ENCODE measurements at regions not wholly inside any gene's neighbourhood (a gene's known extent, or its start where the extent isn't known, plus 50 kb on each side); places are given as distances from the start of the nearest gene placed in this dataset.
"Not testable (repeated sequence)": the region's sequence is repeated elsewhere in the genome, so short reads cannot be mapped to it uniquely, and the experiment has no call there.

DNA sequence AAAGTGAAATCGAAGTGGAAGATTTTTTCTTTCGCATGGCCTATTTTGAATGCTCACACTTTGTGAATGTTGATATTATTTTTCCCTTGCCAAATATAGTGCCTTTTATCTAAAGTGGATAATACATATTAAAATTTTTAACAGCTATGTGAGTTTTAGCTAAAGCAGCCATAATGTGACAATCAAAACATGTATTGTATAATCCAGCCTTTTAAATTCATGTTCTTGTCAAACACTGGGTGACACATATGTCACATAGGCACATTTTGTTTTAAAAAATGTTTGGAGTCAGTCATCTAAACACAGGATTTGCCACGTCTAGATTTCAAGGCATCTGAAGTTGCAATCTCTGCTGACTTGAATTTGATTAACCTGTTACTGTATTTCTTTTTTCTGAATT is 1256.6 kb downstream of the SLITRK1 start:
- in situ Hi-C loops (cut with HindIII; ENCODE audit: low pct_unique_long_range_greater_than_20kb, low sequenced_read_pairs) = no loop called here
- no peak for DNase-seq (ENCODE audit: low read depth, low spot score)

DNA sequence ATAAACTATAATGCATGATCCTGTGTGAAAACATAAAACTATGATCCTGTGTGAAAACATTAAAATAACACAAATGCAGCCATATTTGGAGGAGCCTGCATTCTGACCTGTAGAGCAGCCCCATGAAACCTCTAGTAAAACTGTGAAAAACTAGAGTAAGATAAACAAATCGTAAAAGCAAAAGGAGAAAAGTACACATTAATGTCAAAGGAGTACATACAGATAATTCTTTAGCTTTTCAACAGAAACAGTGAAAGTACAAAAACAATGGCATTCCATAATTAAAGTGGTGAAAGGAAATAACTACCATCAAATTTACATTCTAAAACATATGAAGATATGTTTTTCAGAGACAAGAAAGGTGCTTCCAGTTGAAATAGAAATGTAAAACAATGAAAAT is 1267.2 kb downstream of the SLITRK1 start:
- no peak for DNase-seq (ENCODE audit: low read depth, low spot score)
- in situ Hi-C loops (cut with HindIII; ENCODE audit: low pct_unique_long_range_greater_than_20kb, low sequenced_read_pairs) = no loop called here

DNA sequence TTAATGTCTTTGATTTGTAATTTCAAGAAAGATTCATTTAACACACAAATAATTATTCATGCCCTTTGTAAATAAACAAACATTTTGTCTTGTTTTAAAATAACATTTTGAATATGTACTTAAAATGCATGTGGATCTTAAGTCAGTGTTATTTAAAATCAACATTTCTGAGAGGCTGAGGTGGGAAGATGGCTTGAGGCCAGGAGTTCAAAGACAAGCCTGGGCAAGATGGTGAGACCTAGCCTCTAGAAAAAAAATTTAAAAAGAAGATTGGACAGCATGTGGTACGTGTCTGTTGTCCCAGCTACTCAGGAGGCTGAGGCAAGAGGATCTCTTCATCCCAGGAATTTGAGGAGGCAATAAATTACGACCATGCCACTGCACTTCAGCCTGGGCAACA is 1268.2 kb downstream of the SLITRK1 start:
- in situ Hi-C loops (cut with HindIII; ENCODE audit: low pct_unique_long_range_greater_than_20kb, low sequenced_read_pairs) = no loop called here
- DNase-seq (ENCODE audit: low read depth, low spot score) = no peak

DNA sequence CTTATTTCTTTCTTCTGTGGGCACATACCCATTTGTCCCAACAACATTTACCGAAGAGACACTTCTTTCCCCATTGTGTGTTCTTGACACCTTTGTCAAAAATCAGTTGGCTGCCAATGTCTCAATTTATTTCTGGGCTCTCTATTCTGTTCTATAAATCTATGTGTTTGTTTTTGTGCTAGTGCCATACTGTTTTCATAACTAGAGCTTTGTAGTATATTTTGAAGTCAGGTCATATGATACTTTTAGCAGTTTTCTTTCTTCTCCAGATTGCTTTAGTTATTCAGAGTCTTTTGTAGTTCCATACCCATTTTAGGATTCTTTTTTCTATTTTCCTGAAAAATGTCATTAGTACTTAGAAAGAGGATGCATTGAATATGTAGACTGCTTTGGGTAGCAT is 1276.3 kb downstream of the SLITRK1 start:
- in situ Hi-C loops (cut with HindIII; ENCODE audit: low pct_unique_long_range_greater_than_20kb, low sequenced_read_pairs) = no loop called here
- DNase-seq (ENCODE audit: low read depth, low spot score) = no peak

DNA sequence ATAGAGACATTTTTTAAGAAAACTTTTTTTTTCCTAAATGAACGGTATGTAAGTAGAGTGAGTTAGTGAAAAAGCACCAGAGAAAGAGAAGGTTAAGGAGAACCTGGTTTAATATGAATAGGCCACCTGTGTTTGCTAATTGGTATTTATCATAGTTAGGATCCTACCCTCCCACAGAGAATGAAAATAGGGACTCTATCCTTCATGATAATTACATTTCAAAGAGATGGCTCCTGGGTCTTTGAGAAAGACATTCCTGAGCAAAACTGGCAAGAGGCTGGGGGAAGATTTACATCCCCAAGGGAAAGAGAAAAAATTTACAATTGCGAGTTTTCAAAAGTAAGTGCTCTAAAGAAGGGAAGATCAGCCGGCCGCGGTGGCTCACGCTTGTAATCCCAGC is 1284.5 kb downstream of the SLITRK1 start:
- DNase-seq (ENCODE audit: low read depth, low spot score) = no peak
- in situ Hi-C loops (cut with HindIII; ENCODE audit: low pct_unique_long_range_greater_than_20kb, low sequenced_read_pairs) = no loop called here

DNA sequence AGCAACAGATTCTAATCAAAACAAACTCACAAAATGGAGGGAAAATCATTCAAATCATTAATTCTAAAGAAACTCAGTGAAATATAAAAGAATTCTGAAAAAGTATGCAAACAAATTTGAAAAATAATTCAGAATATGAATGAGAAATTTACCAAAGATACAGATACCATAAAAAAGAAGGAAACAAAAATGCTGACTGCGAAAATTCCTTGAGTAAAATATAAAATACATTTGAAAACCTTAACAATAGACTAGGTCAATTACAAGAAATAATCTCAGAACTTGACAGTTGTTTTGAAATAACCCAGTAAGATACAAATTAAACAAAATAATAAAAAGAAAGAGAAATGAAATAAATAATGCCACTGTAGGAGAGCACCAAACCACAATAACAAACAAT is 1289.0 kb downstream of the SLITRK1 start:
- DNase-seq (ENCODE audit: low read depth, low spot score) = no peak
- in situ Hi-C loops (cut with HindIII; ENCODE audit: low pct_unique_long_range_greater_than_20kb, low sequenced_read_pairs) = no loop called here

DNA sequence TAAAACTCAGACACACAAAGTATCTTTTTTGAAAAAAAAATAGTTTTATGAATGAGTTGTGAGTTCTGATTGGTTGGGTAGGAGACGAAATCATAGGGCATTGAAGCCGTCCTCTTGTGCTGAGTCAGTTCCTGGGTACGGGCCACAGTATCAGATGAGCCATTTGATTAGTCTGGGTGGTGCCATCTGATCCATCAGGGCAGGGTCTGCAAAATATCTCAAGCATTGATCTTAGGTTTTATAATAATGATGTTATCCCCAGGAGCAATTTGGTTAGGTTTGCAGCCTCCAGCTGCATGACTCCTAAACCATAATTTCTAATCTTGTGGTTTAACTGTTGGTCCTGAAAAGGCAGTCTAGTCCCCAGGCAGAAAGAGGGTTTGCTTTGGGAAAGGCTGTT is 1310.6 kb downstream of the SLITRK1 start:
- DNase-seq (ENCODE audit: low read depth, low spot score) = no peak
- in situ Hi-C loops (cut with HindIII; ENCODE audit: low pct_unique_long_range_greater_than_20kb, low sequenced_read_pairs) = no loop called here

DNA sequence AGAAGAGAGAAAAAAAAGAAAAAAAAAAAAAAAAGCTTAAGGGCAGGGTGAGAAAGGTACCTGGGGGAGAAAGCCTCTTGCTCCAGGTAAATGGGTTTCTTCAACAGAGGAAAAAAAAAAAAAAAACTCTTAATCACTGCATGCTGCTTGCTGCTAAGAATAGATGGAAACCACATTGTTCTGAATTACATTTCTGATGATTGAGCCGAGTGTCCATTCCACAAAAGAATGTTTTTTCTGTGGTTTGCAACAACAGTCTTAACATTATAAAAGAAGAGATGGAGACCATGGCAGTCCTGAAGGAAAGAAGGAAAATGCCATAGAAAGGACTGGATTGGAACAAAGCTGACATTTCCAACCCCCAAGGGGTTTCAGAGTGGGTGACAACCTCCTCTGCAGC is 1312.7 kb downstream of the SLITRK1 start:
- DNase-seq (ENCODE audit: low read depth, low spot score) = no peak
- in situ Hi-C loops (cut with HindIII; ENCODE audit: low pct_unique_long_range_greater_than_20kb, low sequenced_read_pairs) = no loop called here

DNA sequence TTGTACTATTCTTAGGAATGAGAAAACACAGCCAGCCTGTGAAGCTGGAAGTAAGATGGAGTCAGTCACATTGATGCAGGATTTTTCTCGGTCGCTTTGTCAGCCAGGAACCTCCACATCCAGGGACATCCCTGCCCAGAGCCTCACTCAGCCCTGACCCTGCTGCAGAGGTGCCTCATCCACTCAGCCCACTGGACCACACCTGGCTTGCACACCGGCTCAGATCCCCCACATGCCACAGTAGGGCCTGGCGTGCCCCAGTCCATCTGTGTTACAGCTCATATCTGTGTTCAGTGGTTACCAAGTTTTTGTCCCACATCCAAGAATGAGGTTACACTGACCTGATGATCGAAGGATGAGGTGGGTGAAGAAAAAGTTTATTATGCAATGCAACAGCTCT is 1315.4 kb downstream of the SLITRK1 start:
- in situ Hi-C loops (cut with HindIII; ENCODE audit: low pct_unique_long_range_greater_than_20kb, low sequenced_read_pairs) = no loop called here
- no peak for DNase-seq (ENCODE audit: low read depth, low spot score)

DNA sequence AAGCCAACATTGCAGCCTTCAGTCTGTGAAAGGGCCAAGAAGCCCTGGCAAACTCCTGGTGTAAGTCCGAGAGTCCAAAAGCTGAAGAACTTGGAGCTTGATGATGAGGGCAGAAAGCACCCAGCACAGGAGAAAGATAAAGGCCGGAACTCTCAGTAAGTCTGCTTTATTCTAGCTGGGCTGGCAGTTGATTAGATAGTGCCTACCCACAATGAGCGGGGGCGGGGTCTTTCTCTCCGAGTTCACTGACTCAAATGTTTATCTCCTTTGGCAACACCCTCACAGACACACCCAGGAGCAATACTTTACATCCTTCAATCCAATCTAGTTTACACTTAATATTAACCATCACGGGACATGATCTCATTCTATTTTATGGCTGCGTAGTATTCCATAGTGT is 1317.1 kb downstream of the SLITRK1 start:
- DNase-seq (ENCODE audit: low read depth, low spot score) = no peak
- in situ Hi-C loops (cut with HindIII; ENCODE audit: low pct_unique_long_range_greater_than_20kb, low sequenced_read_pairs) = no loop called here

DNA sequence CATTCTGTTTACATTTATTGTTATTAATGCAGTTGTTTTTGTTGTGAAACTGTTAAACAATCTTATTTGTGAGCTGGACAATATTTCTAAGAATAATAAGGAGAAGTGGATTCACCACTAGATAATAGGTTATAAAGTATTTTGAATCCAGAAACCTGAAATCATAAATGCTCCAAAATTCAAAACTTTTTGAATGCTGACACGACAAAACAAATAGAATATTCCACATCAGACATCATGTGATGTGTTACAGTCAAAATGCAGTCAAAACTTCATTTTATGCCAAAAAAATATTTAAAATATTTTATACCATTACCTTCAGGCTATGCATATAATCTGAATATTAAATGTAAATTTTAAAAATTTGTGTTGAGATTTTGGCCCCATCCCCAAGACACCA is 1321.4 kb downstream of the SLITRK1 start:
- DNase-seq (ENCODE audit: low read depth, low spot score) = no peak
- in situ Hi-C loops (cut with HindIII; ENCODE audit: low pct_unique_long_range_greater_than_20kb, low sequenced_read_pairs) = no loop called here

DNA sequence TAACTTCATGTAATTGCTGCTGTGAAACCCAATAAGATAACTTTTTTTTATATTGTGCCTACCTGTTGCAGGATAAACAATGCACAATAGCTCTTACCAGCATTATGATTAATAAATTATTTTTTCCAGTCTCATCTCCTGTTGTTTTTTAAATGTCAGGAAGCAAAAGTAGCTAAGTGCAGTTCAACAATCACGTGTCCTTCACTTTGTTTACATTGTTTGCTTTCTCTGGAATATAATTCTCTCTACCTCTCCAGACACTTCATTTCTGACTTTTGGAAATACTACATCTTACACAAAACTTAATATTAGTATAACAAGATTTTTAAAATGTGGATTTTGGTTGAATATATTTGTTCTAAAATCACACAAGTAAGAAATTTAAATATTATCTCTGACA is 1359.4 kb downstream of the SLITRK1 start:
- in situ Hi-C loops (cut with HindIII; ENCODE audit: low pct_unique_long_range_greater_than_20kb, low sequenced_read_pairs) = no loop called here
- DNase-seq (ENCODE audit: low read depth, low spot score) = no peak

DNA sequence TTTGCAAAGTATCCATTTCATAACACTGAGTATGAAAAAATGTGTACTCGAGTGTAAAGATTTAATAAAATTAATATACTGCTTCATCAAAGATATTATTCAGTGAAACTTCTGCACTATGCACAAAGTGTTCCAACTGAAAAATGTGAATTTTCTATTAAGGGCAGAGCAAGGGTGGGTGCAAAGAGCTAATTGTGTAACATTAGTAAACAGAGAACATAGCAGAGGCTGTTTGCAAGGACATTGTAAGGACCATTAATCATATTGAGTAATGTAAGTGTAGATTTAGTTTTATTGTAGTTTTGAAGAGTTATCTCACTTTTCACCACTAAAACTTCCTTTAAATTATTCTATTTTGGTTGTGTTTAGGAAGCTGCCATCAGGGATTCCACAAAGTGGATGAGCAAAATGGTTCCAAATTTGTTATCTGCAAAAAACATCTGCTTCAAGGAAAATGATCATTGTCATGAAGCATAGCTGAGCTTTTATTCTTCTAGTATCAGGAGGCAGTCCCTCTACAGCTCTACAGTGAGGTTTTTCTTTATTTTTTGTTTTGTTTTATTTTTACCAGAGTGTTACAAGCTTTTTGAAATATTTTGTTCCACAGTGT is 1375.4 kb downstream of the SLITRK1 start:
- in situ Hi-C loops (cut with HindIII; ENCODE audit: low pct_unique_long_range_greater_than_20kb, low sequenced_read_pairs) = no loop called here

DNA sequence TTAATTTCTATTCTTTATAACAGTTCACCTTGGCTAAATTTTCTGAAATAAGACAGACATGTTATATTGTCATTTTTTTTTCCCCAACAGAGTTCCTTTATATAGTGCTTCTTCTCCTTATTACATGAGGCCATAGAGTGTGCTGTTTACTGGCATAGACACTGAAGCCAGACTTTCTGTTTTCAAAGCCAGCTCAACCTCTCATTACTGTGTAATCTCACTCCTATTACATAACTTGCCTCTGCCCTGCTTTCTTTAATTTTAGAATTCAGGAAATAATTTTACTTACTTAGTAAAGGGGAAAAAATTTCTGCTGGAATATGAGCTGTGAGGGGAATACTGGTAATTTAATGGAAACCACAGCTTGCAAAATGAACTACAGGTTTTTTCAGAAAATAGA is 1380.4 kb downstream of the SLITRK1 start:
- in situ Hi-C loops (cut with HindIII; ENCODE audit: low pct_unique_long_range_greater_than_20kb, low sequenced_read_pairs) = no loop called here
- DNase-seq (ENCODE audit: low read depth, low spot score) = no peak

More for the DNA sequence above, 1375.4 kb downstream of the SLITRK1 start:
- no peak for DNase-seq (ENCODE audit: low read depth, low spot score)

DNA sequence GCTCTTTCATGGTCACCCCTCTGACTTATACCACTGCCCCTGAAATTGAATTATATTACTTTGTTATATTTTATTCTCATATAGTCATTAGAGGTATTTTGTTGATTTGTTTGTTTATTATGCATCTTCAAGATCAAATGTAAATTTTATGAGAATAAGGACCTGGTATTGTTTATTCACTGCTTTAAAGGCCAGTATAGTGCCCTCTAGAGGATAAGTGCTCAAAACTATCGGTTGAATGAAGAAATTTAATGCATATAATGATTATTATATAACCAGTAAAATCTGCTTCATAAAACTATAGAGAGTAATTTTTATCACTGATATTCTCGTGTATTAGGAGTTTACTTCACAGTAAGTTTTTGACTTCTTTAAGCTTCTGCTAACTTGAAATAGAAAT is 1401.9 kb downstream of the SLITRK1 start:
- peak; percentile 48 for DNase-seq (ENCODE audit: low read depth, low spot score)
- in situ Hi-C loops (cut with HindIII; ENCODE audit: low pct_unique_long_range_greater_than_20kb, low sequenced_read_pairs) = no loop called here

DNA sequence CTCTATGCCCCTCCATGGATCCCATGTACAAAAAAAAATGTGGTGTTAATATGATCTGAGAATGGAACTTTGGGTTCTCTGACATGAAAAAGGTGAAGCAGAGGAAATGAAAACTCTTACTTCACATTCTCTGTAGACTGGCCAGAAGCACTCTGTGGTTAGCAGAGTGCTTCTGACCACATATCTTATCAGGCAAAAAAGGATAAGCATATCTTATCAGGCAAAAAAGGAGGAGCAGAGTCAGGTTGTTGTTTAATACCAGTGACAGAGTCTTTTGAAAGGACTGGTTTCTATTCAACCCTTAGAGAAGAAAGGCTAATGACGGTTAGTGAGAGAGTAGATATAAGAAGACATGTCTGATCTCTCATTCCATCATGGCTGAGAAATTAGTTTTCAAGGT is 1404.8 kb downstream of the SLITRK1 start:
- in situ Hi-C loops (cut with HindIII; ENCODE audit: low pct_unique_long_range_greater_than_20kb, low sequenced_read_pairs) = no loop called here

DNA sequence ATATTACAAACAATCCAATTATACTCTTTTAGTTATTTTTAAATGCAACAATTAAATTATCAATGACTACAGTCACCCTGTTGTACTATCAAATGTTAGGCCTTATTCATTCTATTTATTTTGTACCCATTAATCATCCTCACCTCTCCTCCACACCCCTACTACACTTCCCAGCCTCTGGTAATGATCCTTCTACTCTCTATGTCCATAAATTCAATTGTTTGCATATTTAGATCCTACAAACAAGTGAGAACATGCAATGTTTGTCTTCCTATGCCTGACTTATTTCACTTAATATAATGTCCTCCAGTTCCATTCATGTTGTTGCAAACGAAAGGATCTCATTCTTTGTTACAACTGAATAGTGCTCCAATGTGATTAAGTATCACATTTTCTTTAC is 1414.6 kb downstream of the SLITRK1 start:
- in situ Hi-C loops (cut with HindIII; ENCODE audit: low pct_unique_long_range_greater_than_20kb, low sequenced_read_pairs) = no loop called here
- DNase-seq (ENCODE audit: low read depth, low spot score) = no peak

More for the DNA sequence above, 1404.8 kb downstream of the SLITRK1 start:
- no peak for DNase-seq (ENCODE audit: low read depth, low spot score)

DNA sequence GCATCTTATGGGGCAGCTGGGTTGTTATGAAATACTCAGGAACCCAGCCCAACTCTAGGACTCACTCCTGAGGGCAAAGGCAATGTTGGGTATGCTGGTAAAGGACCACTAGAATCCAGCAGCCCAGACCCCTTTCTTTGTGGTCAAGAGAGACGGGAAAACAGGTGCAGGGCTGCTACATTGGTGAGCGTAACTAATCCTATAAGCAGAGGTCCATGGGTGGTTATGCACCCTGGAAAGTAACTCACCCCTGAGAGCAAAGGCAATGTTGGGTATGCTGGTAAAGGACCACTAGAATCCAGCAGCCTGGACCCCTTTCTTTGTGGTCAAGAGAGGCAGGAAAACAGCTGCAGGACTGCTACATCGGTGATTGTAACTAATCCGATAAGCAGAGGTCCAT is 1422.7 kb downstream of the SLITRK1 start:
- in situ Hi-C loops (cut with HindIII; ENCODE audit: low pct_unique_long_range_greater_than_20kb, low sequenced_read_pairs); DNase-seq (ENCODE audit: low read depth, low spot score): not testable (repeated sequence)

DNA sequence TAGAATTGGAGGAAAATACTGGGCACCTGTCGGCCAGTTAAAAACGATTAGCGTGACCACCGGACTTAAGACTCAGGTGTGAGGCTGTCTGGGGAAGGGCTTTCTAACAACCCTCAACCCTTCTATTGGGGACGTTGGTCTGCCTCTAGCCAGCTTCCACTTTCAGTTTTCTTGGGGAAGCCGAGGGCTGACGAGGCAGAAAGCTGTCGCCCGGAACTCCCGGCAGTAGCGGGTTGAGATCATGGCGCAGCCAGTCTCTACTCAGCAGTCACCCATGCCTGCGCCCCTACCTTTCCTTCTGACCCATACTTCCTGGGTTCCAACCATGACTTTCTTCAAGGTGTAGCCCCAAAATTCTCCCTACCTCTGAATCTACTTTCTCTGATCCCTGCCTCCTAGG is 1424.1 kb downstream of the SLITRK1 start:
- DNase-seq (ENCODE audit: low read depth, low spot score) = peak; percentile 9
- in situ Hi-C loops (cut with HindIII; ENCODE audit: low pct_unique_long_range_greater_than_20kb, low sequenced_read_pairs) = no loop called here

DNA sequence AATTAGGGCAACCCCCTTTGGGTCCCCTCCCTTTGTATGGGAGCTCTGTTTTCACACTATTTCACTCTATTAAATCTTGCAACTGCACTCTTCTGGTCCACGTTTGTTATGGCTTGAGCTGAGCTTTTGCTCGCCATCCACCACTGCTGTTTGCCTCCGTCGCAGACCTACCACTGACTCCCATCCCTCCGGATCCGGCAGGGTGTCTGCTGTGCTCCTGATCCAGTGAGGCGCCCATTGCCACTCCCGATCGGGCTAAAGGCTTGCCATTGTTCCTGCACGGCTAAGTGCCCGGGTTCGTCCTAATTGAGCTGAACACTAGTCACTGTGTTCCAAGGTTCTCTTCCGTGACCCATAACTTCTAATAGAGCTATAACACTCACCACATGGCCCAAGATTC is 1424.7 kb downstream of the SLITRK1 start:
- in situ Hi-C loops (cut with HindIII; ENCODE audit: low pct_unique_long_range_greater_than_20kb, low sequenced_read_pairs); DNase-seq (ENCODE audit: low read depth, low spot score): not testable (repeated sequence)
